CD4-positive, CD25-positive, alpha-beta regulatory T cell (primary cell): ENCODE measurements at regions not wholly inside any gene's neighbourhood (a gene's known extent, or its start where the extent isn't known, plus 50 kb on each side); places are given as distances from the start of the nearest gene placed in this dataset.
"Not testable (repeated sequence)": the region's sequence is repeated elsewhere in the genome, so short reads cannot be mapped to it uniquely, and the experiment has no call there.

Experiments
- ATAC-seq, 2 donors: fragments of 150-1000 bp; cut with Tn5 transposase; one replicate each; pipeline ENCODE4 v1.10.0; 2021; ENCODE audit warnings: low read depth in 2 of 2, moderate number of reproducible peaks in 2 of 2, moderate library complexity in 1 of 2
- DNase-seq, 3 donors: peaks; one replicate each; pipeline versions ENCODE4 v3.0.0 to v3.0.0-alpha.2; 2012 to 2022; ENCODE audit warnings: mixed read lengths in 1 of 3
- H3K27ac ChIP-seq: one replicate; pipeline ENCODE4 v1.7.0; 2013; ENCODE audit warnings: mild to moderate bottlenecking, low read length; ENCODE audit not compliant: insufficient read depth, poor library complexity, severe bottlenecking
- H3K27me3 ChIP-seq: one replicate; pipeline ENCODE4 v1.7.0; 2013; ENCODE audit warnings: low read length; ENCODE audit not compliant: control insufficient read depth, insufficient read depth
- H3K36me3 ChIP-seq: one replicate; pipeline ENCODE4 v1.7.0; 2013; ENCODE audit warnings: mild to moderate bottlenecking, low read length, moderate library complexity; ENCODE audit not compliant: control insufficient read depth, insufficient read depth
- H3K4me1 ChIP-seq: 2 replicates; pipeline ENCODE4 v1.7.0; 2013; ENCODE audit warnings: mild to moderate bottlenecking, low read length; ENCODE audit not compliant: insufficient read depth, control insufficient read depth, poor library complexity, severe bottlenecking
- H3K4me3 ChIP-seq: one replicate; pipeline ENCODE4 v1.7.0; 2013; ENCODE audit warnings: low read depth, mild to moderate bottlenecking, low read length, moderate library complexity
- H3K9me3 ChIP-seq, 2 experiments: 1 replicate in 1 of 2; 2 replicates in 1 of 2; pipeline ENCODE4 v1.7.0; 2013; ENCODE audit warnings: low read length in 2 of 2, mild to moderate bottlenecking in 1 of 2, moderate library complexity in 1 of 2; ENCODE audit not compliant: control insufficient read depth in 2 of 2
- H3K27ac Mint-ChIP-seq, 3 donors: one replicate each; pipeline ENCODE4 v1.8.0; 2020 to 2022; ENCODE audit warnings: mild to moderate bottlenecking in 3 of 3, mixed read lengths in 3 of 3, moderate library complexity in 2 of 3
- H3K27me3 Mint-ChIP-seq: one replicate; pipeline ENCODE4 v1.8.0; 2022; ENCODE audit warnings: mild to moderate bottlenecking, mixed read lengths
- H3K36me3 Mint-ChIP-seq: one replicate; pipeline ENCODE4 v1.8.0; 2020; ENCODE audit warnings: mixed read lengths
- H3K4me1 Mint-ChIP-seq, 4 donors: one replicate each; pipeline ENCODE4 v1.8.0; 2020 to 2022; ENCODE audit warnings: mixed read lengths in 4 of 4, mild to moderate bottlenecking in 1 of 4
- H3K4me3 Mint-ChIP-seq, 4 donors: one replicate each; pipeline ENCODE4 v1.8.0; 2020 to 2022; ENCODE audit warnings: mild to moderate bottlenecking in 4 of 4, mixed read lengths in 4 of 4, moderate library complexity in 3 of 4
- H3K9me3 Mint-ChIP-seq, 7 donors: one replicate each; pipeline ENCODE4 v1.8.0; 2020 to 2022; ENCODE audit warnings: mixed read lengths in 7 of 7, mild to moderate bottlenecking in 3 of 7, moderate library complexity in 2 of 7

- H3K4me1 Mint-ChIP-seq, ATAC-seq, H3K27me3 Mint-ChIP-seq, DNase-seq, H3K36me3 ChIP-seq, H3K4me3 Mint-ChIP-seq, H3K4me3 ChIP-seq, H3K9me3 Mint-ChIP-seq, H3K9me3 ChIP-seq, H3K27ac ChIP-seq, H3K27me3 ChIP-seq, H3K36me3 Mint-ChIP-seq, H3K27ac Mint-ChIP-seq, H3K4me1 ChIP-seq: not testable (repeated sequence)
Measured at GRCh38 chr9:61628951-61629350, 439.1 kb downstream of the SPATA31A7 start.

GRCh38 chr9:61634192-61634591, 444.4 kb downstream of the SPATA31A7 start:
- Histone ChIP-seq H3K27me3 (no peaks in the 10 kb centered on the region), H3K4me1 (no peaks in the 10 kb centered on the region), H3K4me3 (no peak overlapping the region), H3K27ac (no peak overlapping the region), H3K36me3 (no peaks in the 10 kb centered on the region), H3K9me3 (no peaks in the 10 kb centered on the region)
- no peak overlapping the region for H3K4me3 Mint-ChIP-seq
- H3K4me1 Mint-ChIP-seq = no peaks in the 10 kb centered on the region
- no peaks in the 10 kb centered on the region for H3K36me3 Mint-ChIP-seq
- DNase-seq = no peak
- H3K27ac Mint-ChIP-seq = no peak overlapping the region
- H3K27me3 Mint-ChIP-seq = no peaks in the 10 kb centered on the region
- peaks cover 0 to 2% (median 0%) of the 10 kb centered on the region in 7 donors for H3K9me3 Mint-ChIP-seq
- ATAC-seq = no peak

DNA sequence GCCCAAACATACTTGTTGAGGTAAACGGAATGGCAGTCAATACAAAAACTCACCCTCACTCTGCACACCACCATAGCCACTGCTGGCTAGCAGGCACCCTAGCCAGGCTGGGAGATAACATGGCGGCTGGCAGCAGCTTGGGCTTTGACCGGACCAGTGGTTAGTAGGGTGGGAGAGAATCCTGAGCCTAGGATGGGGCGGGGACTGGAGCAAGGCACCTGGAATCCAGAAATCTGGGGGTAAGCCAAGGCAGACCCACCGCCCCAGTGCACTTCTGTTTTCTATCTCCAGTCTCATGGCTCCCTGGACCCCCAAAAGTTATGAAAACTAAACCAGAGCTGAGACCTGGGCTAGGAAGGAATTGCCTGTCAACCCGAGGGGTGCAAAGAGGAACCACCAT, 474.4 kb downstream of the SPATA31A7 start:
- H3K9me3 ChIP-seq = peaks cover 0 to 21% of the 10 kb centered on the region in 2 experiments
- not testable (repeated sequence) for H3K27me3 Mint-ChIP-seq, H3K4me3 ChIP-seq, H3K4me3 Mint-ChIP-seq, H3K27ac ChIP-seq, H3K27me3 ChIP-seq, ATAC-seq, H3K4me1 ChIP-seq, H3K4me1 Mint-ChIP-seq, H3K36me3 ChIP-seq, H3K27ac Mint-ChIP-seq, H3K36me3 Mint-ChIP-seq, DNase-seq
- peaks cover 0 to 15% (median 6%) of the 10 kb centered on the region in 7 donors for H3K9me3 Mint-ChIP-seq

GRCh38 chr9:61665330-61665751, 475.5 kb downstream of the SPATA31A7 start:
- Mint-ChIP-seq H3K4me1 (no peaks in the 10 kb centered on the region), H3K4me3 (no peak overlapping the region), H3K27me3 (no peaks in the 10 kb centered on the region), H3K27ac (no peak overlapping the region), H3K9me3 (peaks cover 0 to 19% (median 7%) of the 10 kb centered on the region in 7 donors), H3K36me3 (no peaks in the 10 kb centered on the region)
- Histone ChIP-seq H3K4me3 (no peak overlapping the region), H3K27me3 (no peaks in the 10 kb centered on the region), H3K36me3 (no peaks in the 10 kb centered on the region), H3K4me1 (no peaks in the 10 kb centered on the region), H3K27ac (no peak overlapping the region), H3K9me3 (peaks cover 0 to 22% of the 10 kb centered on the region in 2 experiments)
- no peak for ATAC-seq
- no peak for DNase-seq

GRCh38 chr9:61665829-61666228, 476.0 kb downstream of the SPATA31A7 start:
- Histone ChIP-seq H3K9me3 (peaks cover 0 to 26% of the 10 kb centered on the region in 2 experiments), H3K27me3 (no peaks in the 10 kb centered on the region), H3K27ac (no peak overlapping the region), H3K36me3 (no peaks in the 10 kb centered on the region), H3K4me1 (no peaks in the 10 kb centered on the region), H3K4me3 (no peak overlapping the region)
- DNase-seq = no peak
- ATAC-seq = no peak
- Mint-ChIP-seq H3K4me3 (no peak overlapping the region), H3K27me3 (no peaks in the 10 kb centered on the region), H3K4me1 (no peaks in the 10 kb centered on the region), H3K27ac (no peak overlapping the region), H3K36me3 (no peaks in the 10 kb centered on the region), H3K9me3 (peaks cover 0 to 21% (median 7%) of the 10 kb centered on the region in 7 donors)

- H3K27ac ChIP-seq = no peak overlapping the region
- Mint-ChIP-seq H3K4me1 (no peaks in the 10 kb centered on the region), H3K36me3 (no peaks in the 10 kb centered on the region), H3K27me3 (no peaks in the 10 kb centered on the region), H3K4me3 (no peak overlapping the region), H3K27ac (no peak overlapping the region), H3K9me3 (peaks cover 0 to 23% (median 10%) of the 10 kb centered on the region in 7 donors)
- DNase-seq = no peak
- H3K36me3 ChIP-seq = no peaks in the 10 kb centered on the region
- H3K9me3 ChIP-seq = peaks cover 0 to 29% of the 10 kb centered on the region in 2 experiments
- H3K4me1 ChIP-seq = no peaks in the 10 kb centered on the region
- no peak overlapping the region for H3K4me3 ChIP-seq
- no peaks in the 10 kb centered on the region for H3K27me3 ChIP-seq
- ATAC-seq = no peak
Measured at GRCh38 chr9:61666310-61666709, 476.5 kb downstream of the SPATA31A7 start.

- H3K4me1 ChIP-seq = no peaks in the 10 kb centered on the region
- no peaks in the 10 kb centered on the region for H3K4me1 Mint-ChIP-seq
- no peaks in the 10 kb centered on the region for H3K27me3 ChIP-seq
- H3K36me3 ChIP-seq = no peaks in the 10 kb centered on the region
- H3K27ac ChIP-seq = no peak overlapping the region
- no peak overlapping the region for H3K4me3 ChIP-seq
- DNase-seq = no peak
- ATAC-seq = no peak
- H3K9me3 Mint-ChIP-seq = peaks cover 0 to 25% (median 10%) of the 10 kb centered on the region in 7 donors
- no peaks in the 10 kb centered on the region for H3K27me3 Mint-ChIP-seq
- H3K36me3 Mint-ChIP-seq = no peaks in the 10 kb centered on the region
- H3K27ac Mint-ChIP-seq = no peak overlapping the region
- peaks cover 0 to 32% of the 10 kb centered on the region in 2 experiments for H3K9me3 ChIP-seq
- H3K4me3 Mint-ChIP-seq = no peak overlapping the region
Measured at GRCh38 chr9:61666849-61667371, 477.1 kb downstream of the SPATA31A7 start.

- no peak for DNase-seq
- Mint-ChIP-seq H3K36me3 (no peaks in the 10 kb centered on the region), H3K4me1 (no peaks in the 10 kb centered on the region), H3K27ac (no peak overlapping the region), H3K27me3 (no peaks in the 10 kb centered on the region), H3K4me3 (no peak overlapping the region), H3K9me3 (peaks cover 0 to 27% (median 10%) of the 10 kb centered on the region in 7 donors)
- Histone ChIP-seq H3K4me1 (no peaks in the 10 kb centered on the region), H3K36me3 (no peaks in the 10 kb centered on the region), H3K9me3 (peaks cover 0 to 35% of the 10 kb centered on the region in 2 experiments), H3K27me3 (no peaks in the 10 kb centered on the region), H3K4me3 (no peak overlapping the region), H3K27ac (no peak overlapping the region)
- ATAC-seq = no peak
Measured at GRCh38 chr9:61667559-61668121, 477.8 kb downstream of the SPATA31A7 start.
